ENCODE measurements at regions not wholly inside any gene's neighbourhood (a gene's known extent, or its start where the extent isn't known, plus 50 kb on each side); places are given as distances from the start of the nearest gene placed in this dataset.

DNA sequence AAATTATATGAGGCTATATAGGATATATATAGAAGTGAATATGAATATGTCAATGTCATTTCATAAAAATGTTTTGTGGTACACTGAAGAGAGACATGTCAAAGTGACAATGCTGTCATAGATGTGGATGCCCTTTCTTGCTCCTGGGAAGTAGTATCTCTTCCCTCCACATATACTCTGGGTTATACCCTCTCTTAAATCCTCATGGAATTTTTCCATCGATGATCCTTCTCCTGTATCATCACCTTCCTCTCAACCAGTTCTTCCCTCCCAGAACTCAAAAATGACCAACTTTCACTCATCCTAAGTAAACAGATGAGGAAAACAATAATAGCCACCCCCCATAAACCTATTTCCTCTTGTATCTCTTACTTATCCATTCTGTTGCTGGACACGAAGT, 351.5 kb downstream of the USP25 start:
- TF ChIP-seq, protein P1, sequence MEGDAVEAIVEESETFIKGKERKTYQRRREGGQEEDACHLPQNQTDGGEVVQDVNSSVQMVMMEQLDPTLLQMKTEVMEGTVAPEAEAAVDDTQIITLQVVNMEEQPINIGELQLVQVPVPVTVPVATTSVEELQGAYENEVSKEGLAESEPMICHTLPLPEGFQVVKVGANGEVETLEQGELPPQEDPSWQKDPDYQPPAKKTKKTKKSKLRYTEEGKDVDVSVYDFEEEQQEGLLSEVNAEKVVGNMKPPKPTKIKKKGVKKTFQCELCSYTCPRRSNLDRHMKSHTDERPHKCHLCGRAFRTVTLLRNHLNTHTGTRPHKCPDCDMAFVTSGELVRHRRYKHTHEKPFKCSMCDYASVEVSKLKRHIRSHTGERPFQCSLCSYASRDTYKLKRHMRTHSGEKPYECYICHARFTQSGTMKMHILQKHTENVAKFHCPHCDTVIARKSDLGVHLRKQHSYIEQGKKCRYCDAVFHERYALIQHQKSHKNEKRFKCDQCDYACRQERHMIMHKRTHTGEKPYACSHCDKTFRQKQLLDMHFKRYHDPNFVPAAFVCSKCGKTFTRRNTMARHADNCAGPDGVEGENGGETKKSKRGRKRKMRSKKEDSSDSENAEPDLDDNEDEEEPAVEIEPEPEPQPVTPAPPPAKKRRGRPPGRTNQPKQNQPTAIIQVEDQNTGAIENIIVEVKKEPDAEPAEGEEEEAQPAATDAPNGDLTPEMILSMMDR (IDR thresholded peaks at IDR 0.05 in 4 of 5, conservative IDR thresholded peaks at IDR 0.05 in 1 of 5): no peak
- no peak for TF ChIP-seq POLR2A (IDR thresholded peaks at IDR 0.05)

Data from gastrocnemius medialis (tissue), 4 donors.